HCT116 (cell line): ENCODE measurements at regions not wholly inside any gene's neighbourhood (a gene's known extent, or its start where the extent isn't known, plus 50 kb on each side); places are given as distances from the start of the nearest gene placed in this dataset.

Experiments used
- ATAC-seq: fragments of 200-7000 bp; cut with Tn5 transposase; 2 replicates; pipeline ENCODE4 v1.9.1; 2020; ENCODE audit warnings: mild to moderate bottlenecking, moderate library complexity
- BruUV-seq: library from RNA; stranded (reverse); fragments of 400-500 nt; replicated peaks from 2 replicates; lab custom pipeline; 2021; lab: Mats Ljungman, UMichigan
- CTCF ChIA-PET: fragments of 300-600 bp; sonication (Branson Sonifier 250); formaldehyde crosslinking; loops from one replicate; lab custom pipeline; 2021; ENCODE audit warnings: antibody characterized with exemption; lab: Charles Lee
- POLR2A ChIA-PET: fragments of 300-600, 350-600 bp; sonication (Branson Sonifier 250); formaldehyde crosslinking; loops from one replicate; lab custom pipeline; 2021; ENCODE audit warnings: antibody characterized with exemption; lab: Charles Lee
- RAD21 ChIA-PET, 2 experiments: fragments of 300-600 bp; sonication (Branson Sonifier 250); formaldehyde crosslinking; loops; one replicate each; lab custom pipeline; 2023; ENCODE audit warnings: low total read pairs in 2 of 2; ENCODE audit not compliant: uncharacterized antibody in 2 of 2, unreplicated experiment in 2 of 2, low non-redundant PET in 1 of 2; lab: Charles Lee
- DNase-seq: peaks from one replicate; pipeline ENCODE4 v3.0.0-alpha.2; 2010; ENCODE audit warnings: low read depth, low spot score
- H2AFZ ChIP-seq: fragments of 200-600 bp; shearing (Covaris generic), sonication (generic); 2 replicates; pipeline ENCODE4 v1.6.1; 2017; ENCODE audit warnings: low read depth, mixed run types, mixed read lengths, antibody characterized with exemption, low read length; ENCODE audit not compliant: poor library complexity, severe bottlenecking
- H3K27ac ChIP-seq: 2 replicates; pipeline ENCODE4 v1.5.1; 2012; ENCODE audit warnings: low read depth, low read length
- H3K27me3 ChIP-seq: fragments of 200-600 bp; sonication (generic); 2 replicates; pipeline ENCODE4 v1.6.1; 2016; ENCODE audit warnings: mixed run types, low read length, mixed read lengths; ENCODE audit not compliant: insufficient read depth
- H3K36me3 ChIP-seq, 2 experiments: fragments of 200-500 bp in 1 of 2; fragments of 200-600 bp in 1 of 2; sonication (Bioruptor generic) in 1 of 2; sonication (generic) in 1 of 2; 2 replicates each; pipeline versions ENCODE4 v1.5.1 to v1.6.1; 2014 to 2016; ENCODE audit warnings: low read length in 2 of 2, inconsistent platforms in 1 of 2, mixed read lengths in 1 of 2, mixed run types in 1 of 2; ENCODE audit not compliant: insufficient read depth in 2 of 2, control insufficient read depth in 1 of 2
- H3K4me1 ChIP-seq, 2 experiments: fragments of 200-600 bp in 1 of 2; sonication (generic) in 1 of 2; 2 replicates each; pipeline versions ENCODE4 v1.5.1 to v1.6.1; 2012 to 2017; ENCODE audit warnings: low read length in 2 of 2, inconsistent platforms in 1 of 2, mild to moderate bottlenecking in 1 of 2, mixed read lengths in 1 of 2, mixed run types in 1 of 2, moderate library complexity in 1 of 2; ENCODE audit not compliant: insufficient read depth in 2 of 2, control insufficient read depth in 1 of 2
- H3K4me2 ChIP-seq: fragments of 200-600 bp; sonication (generic); 2 replicates; pipeline ENCODE4 v1.6.1; 2017; ENCODE audit warnings: mixed run types, low read length, mixed read lengths
- H3K4me3 ChIP-seq, 2 experiments: fragments of 200-600 bp in 1 of 2; sonication (generic) in 1 of 2; replicated peaks in 1 of 2; 2 replicates each; pipeline ENCODE4 v1.5.1; 2011 to 2016; ENCODE audit warnings: low read length in 2 of 2, control low read depth in 1 of 2, low read depth in 1 of 2, mild to moderate bottlenecking in 1 of 2, mixed read lengths in 1 of 2, mixed run types in 1 of 2
- H3K79me2 ChIP-seq: fragments of 200-600 bp; sonication (generic); 2 replicates; pipeline ENCODE4 v1.6.1; 2017; ENCODE audit warnings: mild to moderate bottlenecking, mixed run types, low read length, moderate library complexity, mixed read lengths; ENCODE audit not compliant: insufficient read depth
- H3K9ac ChIP-seq: fragments of 200-600 bp; sonication (generic); 2 replicates; pipeline ENCODE4 v1.6.1; 2016; ENCODE audit warnings: low read length, mixed read lengths
- H3K9me2 ChIP-seq: fragments of 200-600 bp; sonication (generic), shearing (Covaris generic); 2 replicates; pipeline ENCODE4 v1.6.1; 2017; ENCODE audit warnings: mixed run types, mild to moderate bottlenecking, moderate library complexity; ENCODE audit not compliant: insufficient read depth
- H3K9me3 ChIP-seq, 2 experiments: fragments of 200-500 bp in 1 of 2; fragments of 200-600 bp in 1 of 2; sonication (Bioruptor generic) in 1 of 2; sonication (generic) in 1 of 2; 2 replicates each; pipeline ENCODE4 v1.6.1; 2014 to 2017; ENCODE audit warnings: low read length in 2 of 2, mixed read lengths in 2 of 2, inconsistent platforms in 1 of 2, low read depth in 1 of 2, mild to moderate bottlenecking in 1 of 2, mixed run types in 1 of 2, moderate library complexity in 1 of 2; ENCODE audit not compliant: control insufficient read depth in 1 of 2, insufficient read depth in 1 of 2
- H4K20me1 ChIP-seq: fragments of 200-600 bp; sonication (generic), shearing (Covaris generic); 2 replicates; pipeline ENCODE4 v1.6.1; 2017; ENCODE audit warnings: mixed run types, mild to moderate bottlenecking, moderate library complexity; ENCODE audit not compliant: insufficient read depth
- ATF3 ChIP-seq: IDR thresholded peaks from 2 replicates; pipeline ENCODE4 v1.6.1; 2012
- CEBPB ChIP-seq: IDR thresholded peaks from 2 replicates; pipeline ENCODE4 v1.6.1; 2012; ENCODE audit warnings: low read depth
- CTCF ChIP-seq, 3 experiments: fragments of 200-600 bp in 1 of 3; sonication (generic) in 1 of 3; IDR thresholded peaks in 2 of 3; conservative IDR thresholded peaks in 1 of 3; 2 replicates each; pipeline ENCODE4 v1.5.1; 2012 to 2017; ENCODE audit warnings: low read depth in 2 of 3, low read length in 2 of 3, antibody characterized with exemption in 1 of 3, borderline replicate concordance in 1 of 3, control low read depth in 1 of 3, mild to moderate bottlenecking in 1 of 3, mixed read lengths in 1 of 3, mixed run types in 1 of 3, moderate library complexity in 1 of 3; ENCODE audit not compliant: insufficient read depth in 1 of 3
- EGR1 ChIP-seq: IDR thresholded peaks from 2 replicates; pipeline ENCODE4 v1.6.1; 2012; ENCODE audit warnings: low read depth
- ELF1 ChIP-seq: IDR thresholded peaks from 2 replicates; pipeline ENCODE4 v1.6.1; 2012; ENCODE audit warnings: low read depth, borderline replicate concordance
- EZH2 ChIP-seq: fragments of 200-600 bp; sonication (generic); IDR thresholded peaks from 2 replicates; pipeline ENCODE4 v1.6.1; 2017; ENCODE audit warnings: antibody characterized with exemption, mixed run types
- FOSL1 ChIP-seq: IDR thresholded peaks from 2 replicates; pipeline ENCODE4 v1.6.1; 2012; ENCODE audit warnings: low read depth
- JUND ChIP-seq: IDR thresholded peaks from 2 replicates; pipeline ENCODE4 v1.6.1; 2012
- RAD21 ChIP-seq: IDR thresholded peaks from 2 replicates; pipeline ENCODE4 v1.6.1; 2012; ENCODE audit warnings: low read depth, mild to moderate bottlenecking
- SIN3A ChIP-seq: IDR thresholded peaks from 2 replicates; pipeline ENCODE4 v1.6.1; 2012; ENCODE audit warnings: low read depth
- SP1 ChIP-seq: IDR thresholded peaks from 2 replicates; pipeline ENCODE4 v1.6.1; 2012; ENCODE audit warnings: low read depth
- YY1 ChIP-seq: IDR thresholded peaks from 2 replicates; pipeline ENCODE4 v1.6.1; 2011; ENCODE audit warnings: low read length, low read depth, moderate library complexity, mild to moderate bottlenecking; ENCODE audit not compliant: insufficient replicate concordance; ENCODE audit errors: extremely low read depth
- ZFX ChIP-seq: fragments of 450-650 bp; IDR thresholded peaks from 2 replicates; pipeline ENCODE4 v1.6.1; 2017
- intact Hi-C: fragments of 100-400 bp; cut with micrococcal nuclease; formaldehyde crosslinking; loops from 2 replicates; pipeline ENCODE4 v1.10.0; 2022
- TF ChIP-seq, protein P1 (sequence below): IDR thresholded peaks from 2 replicates; pipeline ENCODE4 v1.6.1; 2012

DNA sequence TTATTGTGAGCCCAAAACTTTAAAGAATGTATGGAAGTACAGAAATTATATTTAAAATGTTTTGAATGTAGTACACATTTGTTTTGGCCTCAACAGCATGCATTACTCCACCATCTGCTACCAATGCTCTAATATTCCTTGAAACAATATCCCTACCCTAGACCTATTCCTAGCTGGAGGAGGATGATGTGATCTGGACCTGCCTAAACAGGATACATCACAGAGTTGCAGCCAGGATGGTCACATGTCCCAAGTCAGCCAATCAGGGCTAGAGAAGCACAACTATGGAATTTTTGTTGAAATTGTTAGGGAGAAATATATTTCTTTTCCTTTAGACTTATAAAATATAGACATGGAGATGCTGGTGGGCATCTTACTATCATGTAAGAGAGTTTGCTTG lies 623.3 kb upstream of the NR5A2 start:
- intact Hi-C loops: no loop called here
- no peak overlapping the region for H3K4me3 ChIP-seq
- TF ChIP-seq CEBPB (no peak), EGR1 (no peak), SP1 (no peak), ZFX (no peak), JUND (no peak), FOSL1 (no peak), EZH2 (no peak), CTCF (IDR thresholded peaks at IDR 0.05 in 2 of 3, conservative IDR thresholded peaks at IDR 0.05 in 1 of 3; ENCODE audit: borderline replicate concordance in 1 of 3, insufficient read depth in 1 of 3, low read depth in 2 of 3, low read length in 2 of 3) (no peak), YY1 (no peak), ELF1 (no peak), ATF3 (no peak)
- no TSS peak for BruUV-seq
- no peak for DNase-seq
- no peaks in the 10 kb centered on the region for H3K4me1 ChIP-seq
- H3K27ac ChIP-seq: no peak overlapping the region
- RAD21 ChIA-PET: no interaction called here
- no peaks in the 10 kb centered on the region for H3K27me3 ChIP-seq
- no peaks in the 10 kb centered on the region for H4K20me1 ChIP-seq
- H3K9me2 ChIP-seq: no peaks in the 10 kb centered on the region
- ATAC-seq: no peak
- no peaks in the 10 kb centered on the region for H3K9me3 ChIP-seq
- no peaks in the 10 kb centered on the region for H3K36me3 ChIP-seq
- H3K4me2 ChIP-seq: no peak overlapping the region
- peak overlapping the region; percentile 47 for H2AFZ ChIP-seq
- H3K79me2 ChIP-seq: no peaks in the 10 kb centered on the region
- CTCF ChIA-PET: no interaction called here
- POLR2A ChIA-PET: no interaction called here
- no peak overlapping the region for H3K9ac ChIP-seq

- Histone ChIP-seq H3K9me2 (no peaks in the 10 kb centered on the region), H3K27ac (no peak overlapping the region), H3K4me1 (no peaks in the 10 kb centered on the region), H3K4me3 (no peak overlapping the region), H3K79me2 (no peaks in the 10 kb centered on the region), H3K4me2 (no peak overlapping the region), H2AFZ (no peak overlapping the region), H4K20me1 (no peaks in the 10 kb centered on the region), H3K27me3 (no peaks in the 10 kb centered on the region), H3K9ac (no peak overlapping the region), H3K36me3 (no peaks in the 10 kb centered on the region), H3K9me3 (no peaks in the 10 kb centered on the region)
- RAD21 ChIA-PET: no interaction called here
- POLR2A ChIA-PET: no interaction called here
- DNase-seq (no peak), ATAC-seq (no peak)
- TF ChIP-seq EZH2 (no peak), ATF3 (no peak), RAD21 (no peak), ELF1 (no peak), SIN3A (no peak)
- TF ChIP-seq, protein P1, sequence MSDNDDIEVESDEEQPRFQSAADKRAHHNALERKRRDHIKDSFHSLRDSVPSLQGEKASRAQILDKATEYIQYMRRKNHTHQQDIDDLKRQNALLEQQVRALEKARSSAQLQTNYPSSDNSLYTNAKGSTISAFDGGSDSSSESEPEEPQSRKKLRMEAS: no peak
- CTCF ChIA-PET: no interaction called here
- intact Hi-C loops: no loop called here
- BruUV-seq: no TSS peak
These were observed 622.5 kb upstream of the NR5A2 start for GRCh38 chr1:199404976-199405375.
